CD14-positive monocyte (primary cell): ENCODE measurements at regions not wholly inside any gene's neighbourhood (a gene's known extent, or its start where the extent isn't known, plus 50 kb on each side); places are given as distances from the start of the nearest gene placed in this dataset.

Source experiments
- DNase-seq, 3 donors: peaks; one replicate each; pipeline ENCODE4 v3.0.0-alpha.2; 2011 to 2022
- H2AFZ ChIP-seq: 2 replicates; pipeline ENCODE4 v1.6.0; 2012; ENCODE audit warnings: mild to moderate bottlenecking, low read depth, low read length, inconsistent platforms; ENCODE audit not compliant: insufficient read depth, poor library complexity, severe bottlenecking
- H3K27ac ChIP-seq, 2 donors: 1 replicate in 1 of 2; 2 replicates in 1 of 2; pipeline ENCODE4 v1.5.1; 2012 to 2013; ENCODE audit warnings: low read length in 2 of 2, control low read depth in 1 of 2, inconsistent platforms in 1 of 2, low read depth in 1 of 2, mild to moderate bottlenecking in 1 of 2
- H3K27me3 ChIP-seq, 2 donors: one replicate each; pipeline versions ENCODE4 v1.6.0 to v1.6.1; 2011 to 2013; ENCODE audit warnings: low read length in 2 of 2; ENCODE audit not compliant: control insufficient read depth in 2 of 2, insufficient read depth in 2 of 2
- H3K36me3 ChIP-seq, 2 donors: replicated peaks in 1 of 2; 1 replicate in 1 of 2; 2 replicates in 1 of 2; pipeline versions ENCODE4 v1.5.1 to v1.6.1; 2012 to 2013; ENCODE audit warnings: low read length in 2 of 2, control low read depth in 1 of 2, inconsistent platforms in 1 of 2, mild to moderate bottlenecking in 1 of 2; ENCODE audit not compliant: insufficient read depth in 2 of 2, control insufficient read depth in 1 of 2
- H3K4me1 ChIP-seq, 2 donors: 1 replicate in 1 of 2; 2 replicates in 1 of 2; pipeline versions ENCODE4 v1.5.1 to v1.6.1; 2012 to 2013; ENCODE audit warnings: low read length in 2 of 2, control low read depth in 1 of 2, inconsistent platforms in 1 of 2, mild to moderate bottlenecking in 1 of 2, moderate library complexity in 1 of 2; ENCODE audit not compliant: insufficient read depth in 2 of 2, control insufficient read depth in 1 of 2
- H3K4me2 ChIP-seq: replicated peaks from 2 replicates; pipeline ENCODE3; 2012; ENCODE audit warnings: low read length, moderate library complexity, mild to moderate bottlenecking; ENCODE audit not compliant: poor library complexity, severe bottlenecking; ENCODE audit errors: extremely low read depth
- H3K4me3 ChIP-seq, 3 experiments: fragments of 200-600 bp in 1 of 3; sonication (generic) in 1 of 3; replicated peaks in 1 of 3; 1 replicate in 2 of 3; 2 replicates in 1 of 3; pipeline ENCODE4 v1.5.1; 2011 to 2013; ENCODE audit warnings: low read length in 3 of 3, mild to moderate bottlenecking in 3 of 3, control low read depth in 2 of 3, low read depth in 2 of 3, inconsistent platforms in 1 of 3, moderate library complexity in 1 of 3
- H3K79me2 ChIP-seq: 2 replicates; pipeline ENCODE4 v1.6.0; 2012; ENCODE audit warnings: mild to moderate bottlenecking, control low read depth, inconsistent platforms, low read length, moderate library complexity; ENCODE audit not compliant: insufficient read depth
- H3K9ac ChIP-seq: 2 replicates; pipeline ENCODE4 v1.6.0; 2017; ENCODE audit warnings: low read length, mild to moderate bottlenecking; ENCODE audit not compliant: insufficient read depth, poor library complexity, severe bottlenecking
- H3K9me3 ChIP-seq, 2 donors: replicated peaks in 1 of 2; 1 replicate in 1 of 2; 2 replicates in 1 of 2; pipeline versions ENCODE4 v1.5.1 to v1.6.1; 2012 to 2013; ENCODE audit warnings: low read length in 2 of 2, control low read depth in 1 of 2; ENCODE audit not compliant: control insufficient read depth in 1 of 2, insufficient read depth in 1 of 2
- H4K20me1 ChIP-seq: 2 replicates; pipeline ENCODE4 v1.6.0; 2012; ENCODE audit warnings: mild to moderate bottlenecking, low read length, control low read depth, moderate library complexity; ENCODE audit not compliant: insufficient read depth
- H3K27ac Mint-ChIP-seq, 7 donors: one replicate each; pipeline ENCODE4 v1.8.0; 2020; ENCODE audit warnings: mild to moderate bottlenecking in 7 of 7, mixed read lengths in 7 of 7, moderate library complexity in 6 of 7, inconsistent platforms in 2 of 7
- H3K27me3 Mint-ChIP-seq, 3 donors: one replicate each; pipeline ENCODE4 v1.8.0; 2021 to 2022; ENCODE audit warnings: low read depth in 3 of 3, mild to moderate bottlenecking in 3 of 3, mixed read lengths in 3 of 3, moderate library complexity in 3 of 3, inconsistent platforms in 1 of 3
- H3K36me3 Mint-ChIP-seq, 2 donors: one replicate each; pipeline ENCODE4 v1.8.0; 2020; ENCODE audit warnings: mixed read lengths in 2 of 2, inconsistent platforms in 1 of 2, mild to moderate bottlenecking in 1 of 2
- H3K4me1 Mint-ChIP-seq: one replicate; pipeline ENCODE4 v1.8.0; 2020; ENCODE audit warnings: mild to moderate bottlenecking, mixed read lengths
- H3K4me3 Mint-ChIP-seq, 2 donors: one replicate each; pipeline ENCODE4 v1.8.0; 2020; ENCODE audit warnings: mild to moderate bottlenecking in 2 of 2, mixed read lengths in 2 of 2, moderate library complexity in 1 of 2
- H3K9me3 Mint-ChIP-seq, 7 donors: one replicate each; pipeline ENCODE4 v1.8.0; 2020 to 2022; ENCODE audit warnings: mixed read lengths in 7 of 7, mild to moderate bottlenecking in 6 of 7, moderate library complexity in 6 of 7, inconsistent platforms in 2 of 7
- WGBS: methylation state at CpG from one replicate; pipeline ENCODE4 v1.1.5; 2013; ENCODE audit warnings: missing lambda C conversion rate; ENCODE audit not compliant: insufficient coverage; 5-methylcytosine and 5-hydroxymethylcytosine counted together
- intact Hi-C, 2 donors: fragments of 100-400 bp; cut with micrococcal nuclease; formaldehyde crosslinking; loops; one replicate each; pipeline versions ENCODE4 v1.15.0 to v1.15.1; 2023
- TF ChIP-seq, protein P1 (sequence below): fragments of 200-600 bp; IDR thresholded peaks from one replicate; pipeline ENCODE4 v1.8.0; 2022; ENCODE audit warnings: antibody characterized with exemption, mild to moderate bottlenecking

DNA sequence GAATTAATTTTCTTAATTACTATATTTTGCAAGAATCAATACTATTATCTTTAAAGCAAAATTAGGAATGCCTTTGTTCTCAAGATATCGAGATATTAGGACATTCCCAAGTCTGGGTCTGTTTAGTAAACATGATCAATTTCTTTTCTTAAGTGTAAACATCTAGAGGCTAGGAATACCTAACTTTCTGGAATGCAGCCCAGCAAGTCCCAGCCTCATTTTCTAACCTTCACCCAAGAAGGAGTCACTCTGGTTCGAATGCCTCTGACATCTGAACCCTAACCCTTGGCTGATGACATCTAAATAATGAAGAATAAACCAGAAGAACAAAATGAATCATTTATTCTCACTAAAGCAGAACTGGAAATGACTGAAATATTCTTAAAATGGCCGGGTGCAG, 297.5 kb upstream of the IRX3 start:
- no peak overlapping the region for H3K4me3 Mint-ChIP-seq
- DNase-seq = no peak
- Histone ChIP-seq H3K4me1 (no peaks in the 10 kb centered on the region), H2AFZ (no peak overlapping the region), H3K4me2 (no peak overlapping the region), H3K36me3 (no peaks in the 10 kb centered on the region), H3K9me3 (peaks cover 0 to 7% of the 10 kb centered on the region in 2 donors), H3K79me2 (no peaks in the 10 kb centered on the region), H3K27me3 (no peaks in the 10 kb centered on the region), H3K27ac (no peak overlapping the region), H3K4me3 (no peak overlapping the region), H4K20me1 (no peaks in the 10 kb centered on the region), H3K9ac (no peak overlapping the region)
- no peaks in the 10 kb centered on the region for H3K36me3 Mint-ChIP-seq
- H3K9me3 Mint-ChIP-seq = peaks cover 0 to 12% (median 4%) of the 10 kb centered on the region in 7 donors
- H3K4me1 Mint-ChIP-seq = no peaks in the 10 kb centered on the region
- TF ChIP-seq, protein P1, sequence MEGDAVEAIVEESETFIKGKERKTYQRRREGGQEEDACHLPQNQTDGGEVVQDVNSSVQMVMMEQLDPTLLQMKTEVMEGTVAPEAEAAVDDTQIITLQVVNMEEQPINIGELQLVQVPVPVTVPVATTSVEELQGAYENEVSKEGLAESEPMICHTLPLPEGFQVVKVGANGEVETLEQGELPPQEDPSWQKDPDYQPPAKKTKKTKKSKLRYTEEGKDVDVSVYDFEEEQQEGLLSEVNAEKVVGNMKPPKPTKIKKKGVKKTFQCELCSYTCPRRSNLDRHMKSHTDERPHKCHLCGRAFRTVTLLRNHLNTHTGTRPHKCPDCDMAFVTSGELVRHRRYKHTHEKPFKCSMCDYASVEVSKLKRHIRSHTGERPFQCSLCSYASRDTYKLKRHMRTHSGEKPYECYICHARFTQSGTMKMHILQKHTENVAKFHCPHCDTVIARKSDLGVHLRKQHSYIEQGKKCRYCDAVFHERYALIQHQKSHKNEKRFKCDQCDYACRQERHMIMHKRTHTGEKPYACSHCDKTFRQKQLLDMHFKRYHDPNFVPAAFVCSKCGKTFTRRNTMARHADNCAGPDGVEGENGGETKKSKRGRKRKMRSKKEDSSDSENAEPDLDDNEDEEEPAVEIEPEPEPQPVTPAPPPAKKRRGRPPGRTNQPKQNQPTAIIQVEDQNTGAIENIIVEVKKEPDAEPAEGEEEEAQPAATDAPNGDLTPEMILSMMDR = no peak
- peaks cover 5 to 15% (median 12%) of the 10 kb centered on the region in 3 donors for H3K27me3 Mint-ChIP-seq
- intact Hi-C loops = no loop called here
- H3K27ac Mint-ChIP-seq = no peak overlapping the region
- WGBS = no CpG with 5 or more reads among the region's 3 CpGs

DNA sequence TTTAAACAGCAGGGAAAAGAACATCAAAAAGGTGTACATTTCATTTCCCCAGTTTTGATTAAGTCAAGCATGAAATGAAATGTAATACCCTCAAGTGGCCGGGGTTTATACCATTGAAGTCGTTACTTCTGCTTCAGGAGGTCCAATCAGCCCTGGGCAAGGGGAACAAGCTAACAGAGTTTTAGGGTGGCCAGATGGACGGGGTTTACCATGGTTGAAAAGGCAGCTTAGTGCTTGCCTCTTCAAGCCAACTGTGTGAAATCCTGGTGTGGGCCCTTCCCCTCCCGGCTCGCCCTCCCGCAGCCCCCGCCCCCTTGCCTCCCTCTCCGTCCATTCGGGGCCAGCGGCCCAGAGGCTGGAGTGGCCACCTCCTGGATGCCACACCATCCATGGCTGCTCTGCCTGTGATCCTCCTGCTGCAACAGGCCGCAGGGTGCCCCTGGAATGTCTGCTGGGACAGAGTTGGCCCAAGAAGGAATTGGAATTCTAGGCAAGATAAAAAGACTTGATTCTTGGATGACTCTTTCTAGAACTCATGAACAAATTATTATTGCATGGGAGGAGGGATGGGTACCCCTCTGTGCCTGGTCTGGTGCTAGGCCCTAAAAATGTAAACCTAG, 296.2 kb upstream of the IRX3 start:
- no peak overlapping the region for H3K4me2 ChIP-seq
- Mint-ChIP-seq H3K27ac (peak overlapping the region in 1 of 7 donors; percentile 31), H3K36me3 (no peaks in the 10 kb centered on the region), H3K27me3 (peaks cover 11 to 21% (median 16%) of the 10 kb centered on the region in 3 donors), H3K4me3 (no peak overlapping the region), H3K9me3 (peaks cover 0 to 8% (median 5%) of the 10 kb centered on the region in 7 donors), H3K4me1 (no peaks in the 10 kb centered on the region)
- 79% methylated on average over 11 of the region's 11 CpGs for WGBS
- intact Hi-C loops = no loop called here
- TF ChIP-seq, protein P1 = no peak
- H3K9ac ChIP-seq = no peak overlapping the region
- peaks cover 0 to 7% of the 10 kb centered on the region in 2 donors for H3K9me3 ChIP-seq
- H3K27me3 ChIP-seq = peaks cover 0 to 1% of the 10 kb centered on the region in 2 donors
- H2AFZ ChIP-seq = no peak overlapping the region
- no peaks in the 10 kb centered on the region for H3K79me2 ChIP-seq
- H3K4me1 ChIP-seq = no peaks in the 10 kb centered on the region
- no peak for DNase-seq
- H3K4me3 ChIP-seq = no peak overlapping the region
- no peaks in the 10 kb centered on the region for H3K36me3 ChIP-seq
- no peaks in the 10 kb centered on the region for H4K20me1 ChIP-seq
- no peak overlapping the region for H3K27ac ChIP-seq
